Subcutaneous abdominal adipose tissue (tissue), 5 donors: ENCODE measurements at regions not wholly inside any gene's neighbourhood (a gene's known extent, or its start where the extent isn't known, plus 50 kb on each side); places are given as distances from the start of the nearest gene placed in this dataset.

Experiments
- H3K27ac ChIP-seq: one replicate; pipeline ENCODE4 v1.7.0; 2013; ENCODE audit warnings: low read depth, mild to moderate bottlenecking, inconsistent platforms, low read length, moderate library complexity
- H3K27me3 ChIP-seq, 5 donors: one replicate each; pipeline ENCODE4 v1.7.0; 2013; ENCODE audit warnings: low read length in 5 of 5, inconsistent platforms in 1 of 5; ENCODE audit not compliant: control insufficient read depth in 5 of 5, insufficient read depth in 4 of 5
- H3K36me3 ChIP-seq, 5 donors: one replicate each; pipeline ENCODE4 v1.7.0; 2013; ENCODE audit warnings: low read length in 5 of 5; ENCODE audit not compliant: control insufficient read depth in 5 of 5, insufficient read depth in 5 of 5
- H3K4me1 ChIP-seq, 5 donors: one replicate each; pipeline ENCODE4 v1.7.0; 2013; ENCODE audit warnings: low read length in 5 of 5, mild to moderate bottlenecking in 3 of 5, moderate library complexity in 1 of 5; ENCODE audit not compliant: control insufficient read depth in 5 of 5, insufficient read depth in 5 of 5
- H3K4me3 ChIP-seq, 5 donors: one replicate each; pipeline ENCODE4 v1.7.0; 2013; ENCODE audit warnings: low read length in 5 of 5, low read depth in 1 of 5
- H3K9ac ChIP-seq, 5 donors: one replicate each; pipeline ENCODE4 v1.7.0; 2013; ENCODE audit warnings: low read length in 5 of 5, mild to moderate bottlenecking in 4 of 5, moderate library complexity in 3 of 5
- H3K9me3 ChIP-seq, 5 donors: one replicate each; pipeline ENCODE4 v1.7.0; 2013; ENCODE audit warnings: low read length in 5 of 5; ENCODE audit not compliant: control insufficient read depth in 5 of 5
- donor health status: healthy.
- donor health status: healthy.
- donor health status: healthy.
- donor health status: healthy.
- donor health status: healthy.

DNA sequence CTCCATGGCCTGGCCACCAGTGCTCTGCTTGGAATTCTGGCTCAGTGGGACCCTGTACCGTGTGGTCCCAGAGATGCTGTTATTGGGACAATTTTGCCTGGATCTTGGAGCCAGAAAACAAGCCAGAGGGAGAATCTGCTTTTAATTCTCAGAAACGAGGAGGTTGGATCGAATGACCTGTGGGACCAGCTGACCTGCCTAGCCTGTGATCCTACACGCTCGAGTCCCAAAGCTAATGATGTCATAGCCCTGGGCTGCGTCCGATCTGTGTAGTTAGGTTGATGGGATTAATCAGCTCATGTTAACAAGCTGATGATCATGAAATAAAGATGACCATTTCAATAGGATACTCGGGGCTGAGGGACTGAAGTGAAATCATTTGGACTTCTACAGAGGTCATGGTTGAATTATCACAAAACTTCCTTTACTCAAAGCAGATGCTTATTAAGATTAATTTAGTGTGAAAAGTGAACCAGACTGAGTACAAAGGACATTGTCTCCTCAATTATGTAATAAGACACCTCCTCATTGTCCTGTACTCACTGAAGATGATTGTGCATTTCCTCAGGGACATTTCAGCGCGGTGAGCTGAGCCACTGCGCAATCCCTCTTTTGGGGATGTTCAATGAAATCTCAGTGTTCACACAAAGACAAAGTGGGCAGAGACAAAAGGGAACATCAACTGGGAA, 51.9 kb upstream of the STX18 start:
- Histone ChIP-seq H3K27ac (no peak overlapping the region), H3K4me1 (peaks cover 0 to 3% (median 0%) of the 10 kb centered on the region in 5 donors), H3K4me3 (no peak overlapping the region), H3K36me3 (no peaks in the 10 kb centered on the region), H3K9me3 (peaks cover 5 to 19% (median 10%) of the 10 kb centered on the region in 5 donors), H3K27me3 (peaks cover 0 to 3% (median 0%) of the 10 kb centered on the region in 5 donors), H3K9ac (no peak overlapping the region)

DNA sequence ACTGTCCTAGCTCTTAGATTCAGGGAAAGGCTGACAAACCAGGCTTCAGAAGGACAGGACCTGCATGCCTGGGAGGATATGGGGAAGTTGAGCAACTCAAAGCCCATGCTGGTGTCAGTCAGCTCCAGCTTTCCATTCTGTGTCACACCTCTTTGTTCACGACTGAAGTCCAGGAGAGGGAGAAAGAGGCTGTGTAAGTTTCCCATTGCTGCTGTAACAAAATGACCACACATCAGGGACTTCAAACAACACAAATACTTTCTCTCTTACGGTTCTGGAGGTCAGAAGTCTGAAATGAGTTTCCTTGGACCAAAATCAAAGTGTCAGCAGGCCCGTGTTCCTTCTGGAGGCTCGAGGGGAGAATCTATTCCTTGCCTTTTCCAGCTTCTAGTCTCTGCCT, 50.6 kb upstream of the STX18 start:
- no peak overlapping the region for H3K4me3 ChIP-seq
- no peak overlapping the region for H3K27ac ChIP-seq
- H3K27me3 ChIP-seq: peaks cover 0 to 3% (median 0%) of the 10 kb centered on the region in 5 donors
- H3K36me3 ChIP-seq: no peaks in the 10 kb centered on the region
- peaks cover 5 to 19% (median 10%) of the 10 kb centered on the region in 5 donors for H3K9me3 ChIP-seq
- no peak overlapping the region for H3K9ac ChIP-seq
- H3K4me1 ChIP-seq: peaks cover 0 to 3% (median 0%) of the 10 kb centered on the region in 5 donors
